H1 (cell line): ENCODE measurements at regions not wholly inside any gene's neighbourhood (a gene's known extent, or its start where the extent isn't known, plus 50 kb on each side); places are given as distances from the start of the nearest gene placed in this dataset.

ENCODE experiments used
- EZH2 ChIP-seq: fragments of 200-600 bp; sonication (generic); IDR thresholded peaks from 2 replicates; pipeline ENCODE4 v1.7.1; 2012; ENCODE audit warnings: low read depth, mild to moderate bottlenecking, moderate library complexity, low read length, inconsistent platforms; ENCODE audit not compliant: severe bottlenecking
- MAFK ChIP-seq: IDR thresholded peaks from 2 replicates; pipeline ENCODE4 v1.6.1; 2012; ENCODE audit warnings: low read depth, mild to moderate bottlenecking, improper control_type of control experiment, low read length
- POLR2A ChIP-seq, 2 experiments: IDR thresholded peaks; 1 replicate in 1 of 2; 2 replicates in 1 of 2; pipeline ENCODE4 v1.6.1; 2011; ENCODE audit warnings: low read depth in 2 of 2, low read length in 2 of 2, mild to moderate bottlenecking in 2 of 2; ENCODE audit errors: control extremely low read depth in 1 of 2
- POLR2AphosphoS5 ChIP-seq: IDR thresholded peaks from 2 replicates; pipeline ENCODE4 v1.6.1; 2011; ENCODE audit warnings: low read depth, low read length
- RNF2 ChIP-seq: fragments of 200-900, 300-1000 bp; sonication (generic); IDR thresholded peaks from 2 replicates; pipeline ENCODE4 v1.7.1; 2016; ENCODE audit warnings: borderline replicate concordance, low read depth, mild to moderate bottlenecking, antibody characterized with exemption, low read length; ENCODE audit not compliant: poor library complexity, severe bottlenecking; ENCODE audit errors: missing control alignments
- TAF1 ChIP-seq: IDR thresholded peaks from 2 replicates; pipeline ENCODE4 v1.6.1; 2011; ENCODE audit warnings: mild to moderate bottlenecking, low read depth, low read length
- YY1 ChIP-seq: IDR thresholded peaks from 2 replicates; pipeline ENCODE4 v1.6.1; 2011; ENCODE audit warnings: low read depth, mild to moderate bottlenecking, low read length
- TF ChIP-seq, protein P1 (sequence below), 3 experiments: IDR thresholded peaks; 1 replicate in 2 of 3; 2 replicates in 1 of 3; pipeline versions ENCODE4 v1.5.1 to v1.6.1; 2011; ENCODE audit warnings: low read length in 3 of 3, mild to moderate bottlenecking in 3 of 3, inconsistent platforms in 2 of 3, low read depth in 1 of 3, moderate library complexity in 1 of 3; ENCODE audit not compliant: insufficient read depth in 1 of 3; ENCODE audit errors: control extremely low read depth in 1 of 3

DNA sequence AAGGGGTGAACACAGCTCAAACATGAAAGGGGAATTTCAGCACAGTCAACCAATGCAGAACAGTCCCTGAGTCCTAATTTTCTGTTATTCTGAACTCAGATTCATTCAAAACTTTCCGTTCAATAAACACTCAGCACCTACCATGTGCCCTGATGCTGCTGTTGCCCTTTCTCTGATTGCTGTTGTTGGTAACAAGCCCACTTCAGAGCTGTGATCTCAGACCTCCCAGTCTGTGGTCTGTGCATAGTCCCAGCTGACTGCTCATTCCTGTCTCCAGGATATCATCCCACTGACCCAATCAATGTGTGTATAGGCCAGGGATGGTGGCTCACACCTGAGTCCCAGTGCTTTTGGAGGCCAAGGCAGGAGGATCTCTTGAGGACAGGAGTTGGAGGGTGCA lies 82.7 kb upstream of the SLC35G4 start:
- TF ChIP-seq, protein P1, sequence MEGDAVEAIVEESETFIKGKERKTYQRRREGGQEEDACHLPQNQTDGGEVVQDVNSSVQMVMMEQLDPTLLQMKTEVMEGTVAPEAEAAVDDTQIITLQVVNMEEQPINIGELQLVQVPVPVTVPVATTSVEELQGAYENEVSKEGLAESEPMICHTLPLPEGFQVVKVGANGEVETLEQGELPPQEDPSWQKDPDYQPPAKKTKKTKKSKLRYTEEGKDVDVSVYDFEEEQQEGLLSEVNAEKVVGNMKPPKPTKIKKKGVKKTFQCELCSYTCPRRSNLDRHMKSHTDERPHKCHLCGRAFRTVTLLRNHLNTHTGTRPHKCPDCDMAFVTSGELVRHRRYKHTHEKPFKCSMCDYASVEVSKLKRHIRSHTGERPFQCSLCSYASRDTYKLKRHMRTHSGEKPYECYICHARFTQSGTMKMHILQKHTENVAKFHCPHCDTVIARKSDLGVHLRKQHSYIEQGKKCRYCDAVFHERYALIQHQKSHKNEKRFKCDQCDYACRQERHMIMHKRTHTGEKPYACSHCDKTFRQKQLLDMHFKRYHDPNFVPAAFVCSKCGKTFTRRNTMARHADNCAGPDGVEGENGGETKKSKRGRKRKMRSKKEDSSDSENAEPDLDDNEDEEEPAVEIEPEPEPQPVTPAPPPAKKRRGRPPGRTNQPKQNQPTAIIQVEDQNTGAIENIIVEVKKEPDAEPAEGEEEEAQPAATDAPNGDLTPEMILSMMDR (IDR thresholded peaks at IDR 0.05; ENCODE audit: control extremely low read depth in 1 of 3, insufficient read depth in 1 of 3, low read depth in 1 of 3, low read length in 3 of 3) = no peak
- no peak for TF ChIP-seq MAFK
- no peak for TF ChIP-seq RNF2
- no peak for TF ChIP-seq POLR2AphosphoS5
- TF ChIP-seq POLR2A (IDR thresholded peaks at IDR 0.05; ENCODE audit: control extremely low read depth in 1 of 2, low read depth in 2 of 2, low read length in 2 of 2) = no peak
- TF ChIP-seq YY1 = no peak
- no peak for TF ChIP-seq EZH2
- no peak for TF ChIP-seq TAF1
